Endothelial cell of umbilical vein (primary cell): ENCODE measurements at regions not wholly inside any gene's neighbourhood (a gene's known extent, or its start where the extent isn't known, plus 50 kb on each side); places are given as distances from the start of the nearest gene placed in this dataset.

Experiments
- BruUV-seq: library from RNA; stranded (reverse); fragments of 400-500 nt; replicated peaks from 2 replicates; lab custom pipeline; 2021; lab: Mats Ljungman, UMichigan
- CTCF ChIA-PET: fragments of 300-600, 350-600 bp; sonication (Branson Sonifier 250); formaldehyde crosslinking; loops from one replicate; lab custom pipeline; 2021; ENCODE audit warnings: antibody characterized with exemption, inconsistent platforms; lab: Charles Lee
- POLR2A ChIA-PET: fragments of 300-600, 350-600 bp; sonication (Branson Sonifier 250); formaldehyde crosslinking; loops from one replicate; lab custom pipeline; 2021; ENCODE audit warnings: antibody characterized with exemption, inconsistent platforms; lab: Charles Lee
- DNase-seq: peaks from one replicate; pipeline ENCODE4 v3.0.0-alpha.2; 2011; ENCODE audit warnings: low read depth, low spot score
- FAIRE-seq: peaks from 2 replicates; lab custom pipeline; 2011; peaks lifted over from hg19 to GRCh38; lab: Jason Lieb, UNC
- H2AFZ ChIP-seq: 2 replicates; pipeline ENCODE4 v1.6.0; 2012; ENCODE audit warnings: low read depth, low read length, control low read depth, inconsistent platforms
- H3K27ac ChIP-seq: 2 replicates; pipeline ENCODE4 v1.5.1; 2011; ENCODE audit warnings: low read depth, mild to moderate bottlenecking, control low read depth, low read length, moderate library complexity; ENCODE audit not compliant: insufficient read depth
- H3K27me3 ChIP-seq, 2 experiments: 2 replicates each; pipeline versions ENCODE4 v1.6.0 to v1.6.1; 2011; ENCODE audit warnings: low read length in 2 of 2, mixed read lengths in 1 of 2; ENCODE audit not compliant: control insufficient read depth in 2 of 2, insufficient read depth in 2 of 2
- H3K36me3 ChIP-seq, 2 experiments: 2 replicates in 1 of 2; 3 replicates in 1 of 2; pipeline ENCODE4 v1.5.1; 2011; ENCODE audit warnings: low read length in 2 of 2, mild to moderate bottlenecking in 1 of 2, moderate library complexity in 1 of 2; ENCODE audit not compliant: control insufficient read depth in 2 of 2, insufficient read depth in 2 of 2; ENCODE audit errors: extremely low read depth in 1 of 2
- H3K4me1 ChIP-seq: 3 replicates; pipeline ENCODE4 v1.5.1; 2011; ENCODE audit warnings: mild to moderate bottlenecking, low read length; ENCODE audit not compliant: control insufficient read depth, insufficient read depth; ENCODE audit errors: extremely low read depth
- H3K4me2 ChIP-seq: 2 replicates; pipeline ENCODE4 v1.6.1; 2011; ENCODE audit warnings: low read length, control low read depth, mixed read lengths; ENCODE audit not compliant: insufficient read depth
- H3K4me3 ChIP-seq, 3 experiments: fragments of 200-600 bp in 1 of 3; sonication (generic), shearing (Covaris generic) in 1 of 3; replicated peaks in 1 of 3; 2 replicates each; pipeline ENCODE4 v1.5.1; 2011 to 2016; ENCODE audit warnings: control low read depth in 3 of 3, low read length in 3 of 3, mild to moderate bottlenecking in 2 of 3, inconsistent platforms in 1 of 3, low read depth in 1 of 3, moderate library complexity in 1 of 3; ENCODE audit not compliant: insufficient read depth in 1 of 3
- H3K79me2 ChIP-seq: 2 replicates; pipeline ENCODE4 v1.6.0; 2012; ENCODE audit warnings: low read length, inconsistent platforms; ENCODE audit not compliant: control insufficient read depth, insufficient read depth
- H3K9ac ChIP-seq: replicated peaks from 2 replicates; pipeline ENCODE3; 2011; ENCODE audit warnings: low read length, control low read depth; ENCODE audit not compliant: insufficient read depth; ENCODE audit errors: extremely low read depth
- H3K9me1 ChIP-seq: replicated peaks from 3 replicates; pipeline ENCODE4 v1.6.0; 2011; ENCODE audit warnings: mild to moderate bottlenecking, low read length; ENCODE audit not compliant: control insufficient read depth, insufficient read depth; ENCODE audit errors: extremely low read depth
- H3K9me3 ChIP-seq: replicated peaks from 2 replicates; pipeline ENCODE4 v1.5.1; 2012; ENCODE audit warnings: low read length, inconsistent platforms; ENCODE audit not compliant: control insufficient read depth, insufficient read depth
- H4K20me1 ChIP-seq: replicated peaks from 2 replicates; pipeline ENCODE3; 2011; ENCODE audit warnings: mild to moderate bottlenecking, low read length; ENCODE audit not compliant: control insufficient read depth, insufficient read depth; ENCODE audit errors: extremely low read depth
- EZH2 ChIP-seq: IDR thresholded peaks from 2 replicates; pipeline ENCODE4 v1.6.1; 2012; ENCODE audit warnings: borderline replicate concordance, low read depth, mild to moderate bottlenecking, moderate library complexity, low read length, inconsistent platforms; ENCODE audit not compliant: severe bottlenecking
- FOS ChIP-seq: IDR thresholded peaks from 2 replicates; pipeline ENCODE4 v1.6.1; 2011; ENCODE audit warnings: mild to moderate bottlenecking, low read length, moderate library complexity, borderline replicate concordance; ENCODE audit not compliant: insufficient read depth
- GATA2 ChIP-seq: IDR thresholded peaks from 2 replicates; pipeline ENCODE4 v1.7.0; 2011; ENCODE audit warnings: low read depth, mild to moderate bottlenecking, moderate library complexity, mixed read lengths, low read length; ENCODE audit not compliant: insufficient read length, insufficient read depth
- JUN ChIP-seq: IDR thresholded peaks from 2 replicates; pipeline ENCODE4 v1.6.1; 2011; ENCODE audit warnings: borderline replicate concordance, low read depth; ENCODE audit not compliant: insufficient read length, insufficient read depth
- MYC ChIP-seq: IDR thresholded peaks from one replicate; pipeline ENCODE4 v1.6.1; 2011; ENCODE audit warnings: mild to moderate bottlenecking, low read depth, low read length
- POLR2A ChIP-seq: IDR thresholded peaks from 2 replicates; pipeline ENCODE4 v1.6.1; 2012; ENCODE audit warnings: low read depth, mild to moderate bottlenecking, control low read depth, low read length
- POLR2AphosphoS5 ChIP-seq: IDR thresholded peaks from 2 replicates; pipeline ENCODE4 v1.6.1; 2012; ENCODE audit warnings: low read depth, mild to moderate bottlenecking, control low read depth, low read length, moderate library complexity; ENCODE audit not compliant: insufficient read depth
- dilution Hi-C: fragments of 300-500 bp; cut with MboI; formaldehyde crosslinking; loops from one replicate; pipeline ENCODE4 v1.15.0; 2019; ENCODE audit warnings: low sequenced_read_pairs; ENCODE audit not compliant: extremely low pct_ligation_motif_present
- intact Hi-C: fragments of 100-400 bp; cut with micrococcal nuclease; formaldehyde crosslinking; loops from one replicate; pipeline ENCODE4 v1.10.0; 2022
- TF ChIP-seq, protein P1 (sequence below), 2 donors: IDR thresholded peaks; 1 replicate in 1 of 2; 2 replicates in 1 of 2; pipeline ENCODE4 v1.5.1; 2011; ENCODE audit warnings: low read length in 2 of 2, mild to moderate bottlenecking in 2 of 2, moderate library complexity in 2 of 2, control low read depth in 1 of 2, inconsistent platforms in 1 of 2, low read depth in 1 of 2; ENCODE audit not compliant: insufficient read depth in 1 of 2; ENCODE audit errors: extremely low read depth in 1 of 2
- TF ChIP-seq, protein P2 (sequence below): IDR thresholded peaks from 2 replicates; pipeline ENCODE4 v1.6.1; 2011; ENCODE audit not compliant: insufficient read depth, insufficient read length

DNA sequence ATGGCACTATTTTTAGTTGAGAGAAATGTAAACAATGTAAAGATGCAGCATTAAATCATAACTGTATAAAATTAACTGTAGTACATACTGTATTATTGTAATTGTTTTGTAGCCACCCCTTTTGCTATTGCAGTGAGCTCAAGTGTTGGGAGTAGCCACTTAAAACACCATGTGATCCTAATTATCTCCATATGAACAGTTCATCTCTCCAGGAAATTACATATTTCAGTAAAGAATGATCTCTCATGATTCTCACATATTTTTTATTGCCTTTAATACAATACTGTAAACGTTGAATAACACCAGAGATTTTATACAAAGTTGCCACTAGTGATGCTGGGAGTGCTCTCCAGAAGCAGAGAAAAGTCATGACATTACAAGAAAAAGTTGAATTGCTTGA is 1768.6 kb downstream of the LRRC4C start:
- no TSS peak for BruUV-seq
- ChIA-PET CTCF (no interaction called here), POLR2A (no interaction called here)
- Histone ChIP-seq H4K20me1 (no peaks in the 10 kb centered on the region), H3K27ac (no peak overlapping the region), H3K27me3 (no peaks in the 10 kb centered on the region), H3K36me3 (no peaks in the 10 kb centered on the region), H3K4me2 (no peak overlapping the region), H3K9ac (no peak overlapping the region), H2AFZ (no peak overlapping the region), H3K4me1 (no peaks in the 10 kb centered on the region), H3K79me2 (no peaks in the 10 kb centered on the region), H3K9me1 (no peaks in the 10 kb centered on the region), H3K4me3 (no peak overlapping the region), H3K9me3 (peaks cover 2% of the 10 kb centered on the region)
- dilution Hi-C loops (no loop called here), intact Hi-C loops (no loop called here)
- DNase-seq (no peak), FAIRE-seq (no peak)
- TF ChIP-seq JUN: no peak
- no peak for TF ChIP-seq FOS
- TF ChIP-seq, protein P1, sequence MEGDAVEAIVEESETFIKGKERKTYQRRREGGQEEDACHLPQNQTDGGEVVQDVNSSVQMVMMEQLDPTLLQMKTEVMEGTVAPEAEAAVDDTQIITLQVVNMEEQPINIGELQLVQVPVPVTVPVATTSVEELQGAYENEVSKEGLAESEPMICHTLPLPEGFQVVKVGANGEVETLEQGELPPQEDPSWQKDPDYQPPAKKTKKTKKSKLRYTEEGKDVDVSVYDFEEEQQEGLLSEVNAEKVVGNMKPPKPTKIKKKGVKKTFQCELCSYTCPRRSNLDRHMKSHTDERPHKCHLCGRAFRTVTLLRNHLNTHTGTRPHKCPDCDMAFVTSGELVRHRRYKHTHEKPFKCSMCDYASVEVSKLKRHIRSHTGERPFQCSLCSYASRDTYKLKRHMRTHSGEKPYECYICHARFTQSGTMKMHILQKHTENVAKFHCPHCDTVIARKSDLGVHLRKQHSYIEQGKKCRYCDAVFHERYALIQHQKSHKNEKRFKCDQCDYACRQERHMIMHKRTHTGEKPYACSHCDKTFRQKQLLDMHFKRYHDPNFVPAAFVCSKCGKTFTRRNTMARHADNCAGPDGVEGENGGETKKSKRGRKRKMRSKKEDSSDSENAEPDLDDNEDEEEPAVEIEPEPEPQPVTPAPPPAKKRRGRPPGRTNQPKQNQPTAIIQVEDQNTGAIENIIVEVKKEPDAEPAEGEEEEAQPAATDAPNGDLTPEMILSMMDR (IDR thresholded peaks at IDR 0.05; ENCODE audit: extremely low read depth in 1 of 2, insufficient read depth in 1 of 2, low read depth in 1 of 2, low read length in 2 of 2): no peak
- TF ChIP-seq, protein P2, sequence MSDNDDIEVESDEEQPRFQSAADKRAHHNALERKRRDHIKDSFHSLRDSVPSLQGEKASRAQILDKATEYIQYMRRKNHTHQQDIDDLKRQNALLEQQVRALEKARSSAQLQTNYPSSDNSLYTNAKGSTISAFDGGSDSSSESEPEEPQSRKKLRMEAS: no peak
- no peak for TF ChIP-seq GATA2
- no peak for TF ChIP-seq EZH2
- no peak for TF ChIP-seq MYC
- no peak for TF ChIP-seq POLR2A
- no peak for TF ChIP-seq POLR2AphosphoS5
